ENCODE measurements at regions not wholly inside any gene's neighbourhood (a gene's known extent, or its start where the extent isn't known, plus 50 kb on each side); places are given as distances from the start of the nearest gene placed in this dataset.

DNA sequence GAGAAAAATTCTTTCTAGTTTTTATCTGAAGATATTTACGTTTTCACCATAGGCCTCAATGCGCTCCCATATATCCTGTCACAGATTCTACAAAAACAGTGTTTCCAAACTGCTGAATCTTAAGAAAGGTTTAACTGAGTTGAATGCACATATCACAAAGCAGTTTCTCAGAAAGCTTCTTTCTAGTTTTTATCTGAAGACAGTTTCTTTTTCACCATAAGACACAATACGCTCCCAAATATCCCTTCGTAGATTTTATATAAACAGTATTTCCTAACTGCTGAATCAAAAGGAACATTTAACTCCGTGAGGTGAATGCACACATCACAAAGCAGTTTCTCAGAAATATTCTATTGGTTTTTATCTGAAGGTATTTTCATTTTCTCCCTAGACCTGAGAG is 385.5 kb downstream of the ALG10 start:
- TF ChIP-seq, protein P1, sequence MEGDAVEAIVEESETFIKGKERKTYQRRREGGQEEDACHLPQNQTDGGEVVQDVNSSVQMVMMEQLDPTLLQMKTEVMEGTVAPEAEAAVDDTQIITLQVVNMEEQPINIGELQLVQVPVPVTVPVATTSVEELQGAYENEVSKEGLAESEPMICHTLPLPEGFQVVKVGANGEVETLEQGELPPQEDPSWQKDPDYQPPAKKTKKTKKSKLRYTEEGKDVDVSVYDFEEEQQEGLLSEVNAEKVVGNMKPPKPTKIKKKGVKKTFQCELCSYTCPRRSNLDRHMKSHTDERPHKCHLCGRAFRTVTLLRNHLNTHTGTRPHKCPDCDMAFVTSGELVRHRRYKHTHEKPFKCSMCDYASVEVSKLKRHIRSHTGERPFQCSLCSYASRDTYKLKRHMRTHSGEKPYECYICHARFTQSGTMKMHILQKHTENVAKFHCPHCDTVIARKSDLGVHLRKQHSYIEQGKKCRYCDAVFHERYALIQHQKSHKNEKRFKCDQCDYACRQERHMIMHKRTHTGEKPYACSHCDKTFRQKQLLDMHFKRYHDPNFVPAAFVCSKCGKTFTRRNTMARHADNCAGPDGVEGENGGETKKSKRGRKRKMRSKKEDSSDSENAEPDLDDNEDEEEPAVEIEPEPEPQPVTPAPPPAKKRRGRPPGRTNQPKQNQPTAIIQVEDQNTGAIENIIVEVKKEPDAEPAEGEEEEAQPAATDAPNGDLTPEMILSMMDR (IDR thresholded peaks at IDR 0.05) = no peak
- TF ChIP-seq EZH2phosphoT487 (IDR thresholded peaks at IDR 0.05) = no peak
